ENCODE measurements at regions not wholly inside any gene's neighbourhood (a gene's known extent, or its start where the extent isn't known, plus 50 kb on each side); places are given as distances from the start of the nearest gene placed in this dataset.

GRCh38 chr12:58593557-58594304 is 326.6 kb downstream of the LRIG3 start:
- no peak for DNase-seq

GRCh38 chr12:58596381-58596780 is 323.9 kb downstream of the LRIG3 start:
- DNase-seq, result no peak

- no peak for DNase-seq
Observed at GRCh38 chr12:58601529-58601928, 318.8 kb downstream of the LRIG3 start.

- no peak for DNase-seq
Observed at GRCh38 chr12:58602179-58602578, 318.1 kb downstream of the LRIG3 start.

GRCh38 chr12:58602736-58603135 is 317.6 kb downstream of the LRIG3 start:
- DNase-seq, result no peak

GRCh38 chr12:58607805-58608204 is 312.5 kb downstream of the LRIG3 start:
- no peak for DNase-seq

- no peak for DNase-seq
Observed at GRCh38 chr12:58608711-58609110, 311.6 kb downstream of the LRIG3 start.

GRCh38 chr12:58615047-58615446 is 305.3 kb downstream of the LRIG3 start:
- no peak for DNase-seq

GRCh38 chr12:58615576-58615975 is 304.7 kb downstream of the LRIG3 start:
- DNase-seq, result no peak

- DNase-seq, result no peak
Observed at GRCh38 chr12:58616618-58617017, 303.7 kb downstream of the LRIG3 start.

- DNase-seq, result no peak
Observed at GRCh38 chr12:58621126-58621525, 299.2 kb downstream of the LRIG3 start.

GRCh38 chr12:58629376-58629775 is 290.9 kb downstream of the LRIG3 start:
- DNase-seq, result no peak

- DNase-seq, result no peak
Observed at GRCh38 chr12:58633479-58633878, 286.8 kb downstream of the LRIG3 start.

GRCh38 chr12:58639318-58639934 is 280.9 kb downstream of the LRIG3 start:
- no peak for DNase-seq

GRCh38 chr12:58640314-58640713 is 280.0 kb downstream of the LRIG3 start:
- DNase-seq, result no peak

GRCh38 chr12:58645946-58646345 is 274.4 kb downstream of the LRIG3 start:
- DNase-seq, result no peak

GRCh38 chr12:58647495-58647894 is 272.8 kb downstream of the LRIG3 start:
- DNase-seq, result no peak

- no peak for DNase-seq
Observed at GRCh38 chr12:58648176-58648575, 272.1 kb downstream of the LRIG3 start.

- DNase-seq, result no peak
Observed at GRCh38 chr12:58651850-58652249, 268.5 kb downstream of the LRIG3 start.

- no peak for DNase-seq
Observed at GRCh38 chr12:58654021-58654420, 266.3 kb downstream of the LRIG3 start.

GRCh38 chr12:58655375-58655774 is 264.9 kb downstream of the LRIG3 start:
- DNase-seq, result no peak

- DNase-seq, result no peak
Observed at GRCh38 chr12:58656254-58657009, 263.9 kb downstream of the LRIG3 start.

- no peak for DNase-seq
Observed at GRCh38 chr12:58657190-58657589, 263.1 kb downstream of the LRIG3 start.

- DNase-seq, result no peak
Observed at GRCh38 chr12:58665375-58665774, 254.9 kb downstream of the LRIG3 start.

Data from T1000 (cell line).